ENCODE measurements at regions not wholly inside any gene's neighbourhood (a gene's known extent, or its start where the extent isn't known, plus 50 kb on each side); places are given as distances from the start of the nearest gene placed in this dataset.
"Not testable (repeated sequence)": the region's sequence is repeated elsewhere in the genome, so short reads cannot be mapped to it uniquely, and the experiment has no call there.

- peak; percentile 25 for TF ChIP-seq CTCF (IDR thresholded peaks at IDR 0.05; ENCODE audit: low read length, missing control alignments)
- DNase-seq (ENCODE audit: low read depth) = peak; percentile 43
- H3K4me3 ChIP-seq (replicated peaks; ENCODE audit: low read depth, low read length) = not testable (repeated sequence)
Observed at GRCh38 chrX:96546281-96546680, 138.4 kb upstream of the DIAPH2 start.

GRCh38 chrX:96551322-96551872, 133.2 kb upstream of the DIAPH2 start:
- no peak for TF ChIP-seq CTCF (IDR thresholded peaks at IDR 0.05; ENCODE audit: low read length, missing control alignments)
- DNase-seq (ENCODE audit: low read depth) = no peak
- H3K4me3 ChIP-seq (replicated peaks; ENCODE audit: low read depth, low read length) = no peak overlapping the region

GRCh38 chrX:96556886-96557285, 127.8 kb upstream of the DIAPH2 start:
- DNase-seq (ENCODE audit: low read depth) = no peak
- H3K4me3 ChIP-seq (replicated peaks; ENCODE audit: low read depth, low read length) = no peak overlapping the region
- no peak for TF ChIP-seq CTCF (IDR thresholded peaks at IDR 0.05; ENCODE audit: low read length, missing control alignments)

GRCh38 chrX:96561129-96561528, 123.5 kb upstream of the DIAPH2 start:
- not testable (repeated sequence) for DNase-seq (ENCODE audit: low read depth); H3K4me3 ChIP-seq (replicated peaks; ENCODE audit: low read depth, low read length)

- TF ChIP-seq CTCF (IDR thresholded peaks at IDR 0.05; ENCODE audit: low read length, missing control alignments) = no peak
- peak; percentile 90 for DNase-seq (ENCODE audit: low read depth)
- no peak overlapping the region for H3K4me3 ChIP-seq (replicated peaks; ENCODE audit: low read depth, low read length)
Observed at GRCh38 chrX:96563646-96564045, 121.0 kb upstream of the DIAPH2 start.

GRCh38 chrX:96564595-96564994, 120.0 kb upstream of the DIAPH2 start:
- no peak for TF ChIP-seq CTCF (IDR thresholded peaks at IDR 0.05; ENCODE audit: low read length, missing control alignments)
- no peak overlapping the region for H3K4me3 ChIP-seq (replicated peaks; ENCODE audit: low read depth, low read length)
- DNase-seq (ENCODE audit: low read depth) = peak; percentile 32

GRCh38 chrX:96566878-96567277, 117.8 kb upstream of the DIAPH2 start:
- no peak overlapping the region for H3K4me3 ChIP-seq (replicated peaks; ENCODE audit: low read depth, low read length)
- no peak for TF ChIP-seq CTCF (IDR thresholded peaks at IDR 0.05; ENCODE audit: low read length, missing control alignments)
- DNase-seq (ENCODE audit: low read depth) = no peak

Data from fibroblast of pulmonary artery (primary cell).